ENCODE measurements at regions not wholly inside any gene's neighbourhood (a gene's known extent, or its start where the extent isn't known, plus 50 kb on each side); places are given as distances from the start of the nearest gene placed in this dataset.

GRCh38 chr20:52820641-52821292, 151.4 kb upstream of the TSHZ2 start:
- Histone ChIP-seq H3K4me1 (no peaks in the 10 kb centered on the region), H3K27me3 (peaks cover 0 to 2% (median 0%) of the 10 kb centered on the region in 4 donors), H3K4me3 (no peak overlapping the region), H3K36me3 (no peaks in the 10 kb centered on the region), H3K9me3 (no peaks in the 10 kb centered on the region), H3K27ac (replicated peaks in 1 of 4) (no peak overlapping the region)
- intact Hi-C loops (cut with DNase I), result no loop called here
- WGBS, result 95% methylated on average over 9 of the region's 9 CpGs
- DNase-seq (ENCODE audit: extremely low spot score), result no peak
- TF ChIP-seq POLR2AphosphoS5 (IDR thresholded peaks at IDR 0.05) (no peak), CTCF (IDR thresholded peaks at IDR 0.05) (no peak), POLR2A (IDR thresholded peaks at IDR 0.05; ENCODE audit: low read depth) (no peak), EP300 (IDR thresholded peaks at IDR 0.05) (no peak)

GRCh38 chr20:52818491-52818890, 153.7 kb upstream of the TSHZ2 start:
- Histone ChIP-seq H3K9me3 (no peaks in the 10 kb centered on the region), H3K27me3 (peaks cover 0 to 2% (median 0%) of the 10 kb centered on the region in 4 donors), H3K27ac (replicated peaks in 1 of 4) (no peak overlapping the region), H3K4me1 (no peaks in the 10 kb centered on the region), H3K36me3 (no peaks in the 10 kb centered on the region), H3K4me3 (no peak overlapping the region)
- WGBS, result 79% methylated on average over 5 of the region's 5 CpGs
- intact Hi-C loops (cut with DNase I), result no loop called here
- DNase-seq (ENCODE audit: extremely low spot score), result no peak
- TF ChIP-seq POLR2A (IDR thresholded peaks at IDR 0.05; ENCODE audit: low read depth) (no peak), POLR2AphosphoS5 (IDR thresholded peaks at IDR 0.05) (no peak), EP300 (IDR thresholded peaks at IDR 0.05) (no peak), CTCF (IDR thresholded peaks at IDR 0.05) (no peak)

- TF ChIP-seq CTCF (IDR thresholded peaks at IDR 0.05) (no peak), EP300 (IDR thresholded peaks at IDR 0.05) (no peak), POLR2AphosphoS5 (IDR thresholded peaks at IDR 0.05) (no peak), POLR2A (IDR thresholded peaks at IDR 0.05; ENCODE audit: low read depth) (no peak)
Measured at GRCh38 chr20:52817981-52818380, 154.2 kb upstream of the TSHZ2 start.

GRCh38 chr20:52817511-52817910, 154.6 kb upstream of the TSHZ2 start:
- H3K9me3 ChIP-seq, result no peaks in the 10 kb centered on the region
- H3K4me3 ChIP-seq, result no peak overlapping the region
- WGBS, result 88% methylated on average over 1 of the region's 1 CpG
- H3K27ac ChIP-seq (replicated peaks in 1 of 4), result no peak overlapping the region
- no peaks in the 10 kb centered on the region for H3K36me3 ChIP-seq
- no peaks in the 10 kb centered on the region for H3K4me1 ChIP-seq
- TF ChIP-seq POLR2AphosphoS5 (IDR thresholded peaks at IDR 0.05) (no peak), EP300 (IDR thresholded peaks at IDR 0.05) (no peak), POLR2A (IDR thresholded peaks at IDR 0.05; ENCODE audit: low read depth) (no peak), CTCF (IDR thresholded peaks at IDR 0.05) (no peak)
- H3K27me3 ChIP-seq, result peaks cover 0 to 2% (median 0%) of the 10 kb centered on the region in 4 donors
- intact Hi-C loops (cut with DNase I), result no loop called here
- DNase-seq (ENCODE audit: extremely low spot score), result no peak

More at GRCh38 chr20:52817981-52818380, 154.2 kb upstream of the TSHZ2 start:
- peaks cover 0 to 2% (median 0%) of the 10 kb centered on the region in 4 donors for H3K27me3 ChIP-seq
- no peaks in the 10 kb centered on the region for H3K4me1 ChIP-seq
- no peak overlapping the region for H3K27ac ChIP-seq (replicated peaks in 1 of 4)
- 97% methylated on average over 3 of the region's 3 CpGs for WGBS
- H3K4me3 ChIP-seq, result no peak overlapping the region
- H3K9me3 ChIP-seq, result no peaks in the 10 kb centered on the region
- DNase-seq (ENCODE audit: extremely low spot score), result no peak
- no peaks in the 10 kb centered on the region for H3K36me3 ChIP-seq
- intact Hi-C loops (cut with DNase I), result no loop called here

- no peak overlapping the region for H3K4me3 ChIP-seq
- WGBS, result 83% methylated on average over 2 of the region's 2 CpGs
Measured at GRCh38 chr20:52814371-52814770, 157.8 kb upstream of the TSHZ2 start.

More at GRCh38 chr20:52814371-52814770, 157.8 kb upstream of the TSHZ2 start:
- TF ChIP-seq POLR2A (IDR thresholded peaks at IDR 0.05; ENCODE audit: low read depth) (no peak), CTCF (IDR thresholded peaks at IDR 0.05) (no peak), POLR2AphosphoS5 (IDR thresholded peaks at IDR 0.05) (no peak), EP300 (IDR thresholded peaks at IDR 0.05) (no peak)
- intact Hi-C loops (cut with DNase I), result no loop called here
- Histone ChIP-seq H3K9me3 (no peaks in the 10 kb centered on the region), H3K4me1 (no peaks in the 10 kb centered on the region), H3K36me3 (no peaks in the 10 kb centered on the region), H3K27ac (replicated peaks in 1 of 4) (no peak overlapping the region), H3K27me3 (peaks cover 0 to 2% (median 0%) of the 10 kb centered on the region in 4 donors)
- DNase-seq (ENCODE audit: extremely low spot score), result no peak

Data from esophagus muscularis mucosa (tissue), 4 donors.